Stimulated activated CD4-positive, alpha-beta T cell treated with anti-CD3 and anti-CD28 coated beads, TNF-alpha, amount 100 ng/mL, for 48 hours (primary cell): ENCODE measurements at regions not wholly inside any gene's neighbourhood (a gene's known extent, or its start where the extent isn't known, plus 50 kb on each side); places are given as distances from the start of the nearest gene placed in this dataset.

Source experiments
- DNase-seq, 3 donors: peaks; one replicate each; pipeline ENCODE4 v3.0.0-alpha.2; 2020; ENCODE audit warnings: low read depth in 3 of 3

DNA sequence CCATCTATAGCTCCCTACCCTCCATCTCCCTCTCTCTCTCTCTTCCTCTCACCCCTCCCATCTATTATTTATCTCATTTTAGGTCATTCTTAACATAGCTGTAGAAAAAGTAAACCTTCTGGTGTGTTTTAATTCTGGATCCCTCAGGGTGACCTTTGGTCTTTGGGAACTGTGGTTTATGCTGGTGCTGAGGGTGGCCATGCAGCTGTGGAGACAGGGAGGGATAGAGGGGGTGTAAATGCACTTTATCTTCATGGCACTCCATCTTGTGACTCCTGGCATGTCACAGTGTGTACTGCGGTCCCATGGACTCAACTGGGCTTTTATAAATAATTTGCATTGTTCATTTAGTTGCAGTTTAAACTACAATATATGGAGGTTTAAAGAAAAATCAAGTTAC, 50.2 kb upstream of the RUNX1 start:
- no peak for DNase-seq
